HG02759 (cell line): ENCODE measurements at regions not wholly inside any gene's neighbourhood (a gene's known extent, or its start where the extent isn't known, plus 50 kb on each side); places are given as distances from the start of the nearest gene placed in this dataset.

Source experiments
- ATAC-seq: cut with Tn5 transposase; IDR thresholded peaks from one replicate; pipeline ENCODE4 v1.9.1; 2021; ENCODE audit warnings: mild to moderate bottlenecking, moderate library complexity; ENCODE audit not compliant: unreplicated experiment

GRCh38 chr1:117678246-117678977, 72.6 kb downstream of the TENT5C start:
- no peak for ATAC-seq

- no peak for ATAC-seq
These were observed 73.5 kb downstream of the TENT5C start for GRCh38 chr1:117679299-117679698.

GRCh38 chr1:117679868-117680267, 74.0 kb downstream of the TENT5C start:
- ATAC-seq = no peak

- ATAC-seq = no peak
These were observed 74.6 kb downstream of the TENT5C start for GRCh38 chr1:117680316-117681002.

- ATAC-seq = no peak
These were observed 75.4 kb downstream of the TENT5C start for GRCh38 chr1:117681093-117681900.

GRCh38 chr1:117681901-117682250, 76.0 kb downstream of the TENT5C start:
- no peak for ATAC-seq

GRCh38 chr1:117682372-117682771, 76.5 kb downstream of the TENT5C start:
- no peak for ATAC-seq

- ATAC-seq = no peak
These were observed 77.9 kb downstream of the TENT5C start for GRCh38 chr1:117683571-117684285.

- ATAC-seq = no peak
These were observed 80.3 kb downstream of the TENT5C start for GRCh38 chr1:117685936-117686806.

- ATAC-seq = no peak
These were observed 81.1 kb downstream of the TENT5C start for GRCh38 chr1:117686907-117687306.

- ATAC-seq = no peak
These were observed 84.3 kb downstream of the TENT5C start for GRCh38 chr1:117689997-117690625.

GRCh38 chr1:117691942-117692341, 86.1 kb downstream of the TENT5C start:
- no peak for ATAC-seq

GRCh38 chr1:117694543-117694942, 88.7 kb downstream of the TENT5C start:
- no peak for ATAC-seq

GRCh38 chr1:117695796-117696490, 90.1 kb downstream of the TENT5C start:
- ATAC-seq = no peak

GRCh38 chr1:117696561-117696960, 90.7 kb downstream of the TENT5C start:
- ATAC-seq = no peak

- no peak for ATAC-seq
These were observed 91.5 kb downstream of the TENT5C start for GRCh38 chr1:117697220-117697781.

- ATAC-seq = no peak
These were observed 92.7 kb downstream of the TENT5C start for GRCh38 chr1:117698398-117699160.

GRCh38 chr1:117699953-117700352, 94.1 kb downstream of the TENT5C start:
- no peak for ATAC-seq
